Endothelial cell of umbilical vein (primary cell): ENCODE measurements at regions not wholly inside any gene's neighbourhood (a gene's known extent, or its start where the extent isn't known, plus 50 kb on each side); places are given as distances from the start of the nearest gene placed in this dataset.

Experiments
- BruUV-seq: library from RNA; stranded (reverse); fragments of 400-500 nt; replicated peaks from 2 replicates; lab custom pipeline; 2021; lab: Mats Ljungman, UMichigan
- CTCF ChIA-PET: fragments of 300-600, 350-600 bp; sonication (Branson Sonifier 250); formaldehyde crosslinking; loops from one replicate; lab custom pipeline; 2021; ENCODE audit warnings: antibody characterized with exemption, inconsistent platforms; lab: Charles Lee
- POLR2A ChIA-PET: fragments of 300-600, 350-600 bp; sonication (Branson Sonifier 250); formaldehyde crosslinking; loops from one replicate; lab custom pipeline; 2021; ENCODE audit warnings: antibody characterized with exemption, inconsistent platforms; lab: Charles Lee
- DNase-seq: peaks from one replicate; pipeline ENCODE4 v3.0.0-alpha.2; 2011; ENCODE audit warnings: low read depth, low spot score
- FAIRE-seq: peaks from 2 replicates; lab custom pipeline; 2011; peaks lifted over from hg19 to GRCh38; lab: Jason Lieb, UNC
- H2AFZ ChIP-seq: 2 replicates; pipeline ENCODE4 v1.6.0; 2012; ENCODE audit warnings: low read depth, low read length, control low read depth, inconsistent platforms
- H3K27ac ChIP-seq: 2 replicates; pipeline ENCODE4 v1.5.1; 2011; ENCODE audit warnings: low read depth, mild to moderate bottlenecking, control low read depth, low read length, moderate library complexity; ENCODE audit not compliant: insufficient read depth
- H3K27me3 ChIP-seq, 2 experiments: 2 replicates each; pipeline versions ENCODE4 v1.6.0 to v1.6.1; 2011; ENCODE audit warnings: low read length in 2 of 2, mixed read lengths in 1 of 2; ENCODE audit not compliant: control insufficient read depth in 2 of 2, insufficient read depth in 2 of 2
- H3K36me3 ChIP-seq, 2 experiments: 2 replicates in 1 of 2; 3 replicates in 1 of 2; pipeline ENCODE4 v1.5.1; 2011; ENCODE audit warnings: low read length in 2 of 2, mild to moderate bottlenecking in 1 of 2, moderate library complexity in 1 of 2; ENCODE audit not compliant: control insufficient read depth in 2 of 2, insufficient read depth in 2 of 2; ENCODE audit errors: extremely low read depth in 1 of 2
- H3K4me1 ChIP-seq: 3 replicates; pipeline ENCODE4 v1.5.1; 2011; ENCODE audit warnings: mild to moderate bottlenecking, low read length; ENCODE audit not compliant: control insufficient read depth, insufficient read depth; ENCODE audit errors: extremely low read depth
- H3K4me2 ChIP-seq: 2 replicates; pipeline ENCODE4 v1.6.1; 2011; ENCODE audit warnings: low read length, control low read depth, mixed read lengths; ENCODE audit not compliant: insufficient read depth
- H3K4me3 ChIP-seq, 3 experiments: fragments of 200-600 bp in 1 of 3; sonication (generic), shearing (Covaris generic) in 1 of 3; replicated peaks in 1 of 3; 2 replicates each; pipeline ENCODE4 v1.5.1; 2011 to 2016; ENCODE audit warnings: control low read depth in 3 of 3, low read length in 3 of 3, mild to moderate bottlenecking in 2 of 3, inconsistent platforms in 1 of 3, low read depth in 1 of 3, moderate library complexity in 1 of 3; ENCODE audit not compliant: insufficient read depth in 1 of 3
- H3K79me2 ChIP-seq: 2 replicates; pipeline ENCODE4 v1.6.0; 2012; ENCODE audit warnings: low read length, inconsistent platforms; ENCODE audit not compliant: control insufficient read depth, insufficient read depth
- H3K9ac ChIP-seq: replicated peaks from 2 replicates; pipeline ENCODE3; 2011; ENCODE audit warnings: low read length, control low read depth; ENCODE audit not compliant: insufficient read depth; ENCODE audit errors: extremely low read depth
- H3K9me1 ChIP-seq: replicated peaks from 3 replicates; pipeline ENCODE4 v1.6.0; 2011; ENCODE audit warnings: mild to moderate bottlenecking, low read length; ENCODE audit not compliant: control insufficient read depth, insufficient read depth; ENCODE audit errors: extremely low read depth
- H3K9me3 ChIP-seq: replicated peaks from 2 replicates; pipeline ENCODE4 v1.5.1; 2012; ENCODE audit warnings: low read length, inconsistent platforms; ENCODE audit not compliant: control insufficient read depth, insufficient read depth
- H4K20me1 ChIP-seq: replicated peaks from 2 replicates; pipeline ENCODE3; 2011; ENCODE audit warnings: mild to moderate bottlenecking, low read length; ENCODE audit not compliant: control insufficient read depth, insufficient read depth; ENCODE audit errors: extremely low read depth
- CTCF ChIP-seq, 2 donors: IDR thresholded peaks; 1 replicate in 1 of 2; 2 replicates in 1 of 2; pipeline ENCODE4 v1.5.1; 2011; ENCODE audit warnings: low read length in 2 of 2, mild to moderate bottlenecking in 2 of 2, moderate library complexity in 2 of 2, control low read depth in 1 of 2, inconsistent platforms in 1 of 2, low read depth in 1 of 2; ENCODE audit not compliant: insufficient read depth in 1 of 2; ENCODE audit errors: extremely low read depth in 1 of 2
- EZH2 ChIP-seq: IDR thresholded peaks from 2 replicates; pipeline ENCODE4 v1.6.1; 2012; ENCODE audit warnings: borderline replicate concordance, low read depth, mild to moderate bottlenecking, moderate library complexity, low read length, inconsistent platforms; ENCODE audit not compliant: severe bottlenecking
- FOS ChIP-seq: IDR thresholded peaks from 2 replicates; pipeline ENCODE4 v1.6.1; 2011; ENCODE audit warnings: mild to moderate bottlenecking, low read length, moderate library complexity, borderline replicate concordance; ENCODE audit not compliant: insufficient read depth
- GATA2 ChIP-seq: IDR thresholded peaks from 2 replicates; pipeline ENCODE4 v1.7.0; 2011; ENCODE audit warnings: low read depth, mild to moderate bottlenecking, moderate library complexity, mixed read lengths, low read length; ENCODE audit not compliant: insufficient read length, insufficient read depth
- JUN ChIP-seq: IDR thresholded peaks from 2 replicates; pipeline ENCODE4 v1.6.1; 2011; ENCODE audit warnings: borderline replicate concordance, low read depth; ENCODE audit not compliant: insufficient read length, insufficient read depth
- MAX ChIP-seq: IDR thresholded peaks from 2 replicates; pipeline ENCODE4 v1.6.1; 2011; ENCODE audit not compliant: insufficient read depth, insufficient read length
- MYC ChIP-seq: IDR thresholded peaks from one replicate; pipeline ENCODE4 v1.6.1; 2011; ENCODE audit warnings: mild to moderate bottlenecking, low read depth, low read length
- POLR2A ChIP-seq: IDR thresholded peaks from 2 replicates; pipeline ENCODE4 v1.6.1; 2012; ENCODE audit warnings: low read depth, mild to moderate bottlenecking, control low read depth, low read length
- POLR2AphosphoS5 ChIP-seq: IDR thresholded peaks from 2 replicates; pipeline ENCODE4 v1.6.1; 2012; ENCODE audit warnings: low read depth, mild to moderate bottlenecking, control low read depth, low read length, moderate library complexity; ENCODE audit not compliant: insufficient read depth
- dilution Hi-C: fragments of 300-500 bp; cut with MboI; formaldehyde crosslinking; loops from one replicate; pipeline ENCODE4 v1.15.0; 2019; ENCODE audit warnings: low sequenced_read_pairs; ENCODE audit not compliant: extremely low pct_ligation_motif_present
- intact Hi-C: fragments of 100-400 bp; cut with micrococcal nuclease; formaldehyde crosslinking; loops from one replicate; pipeline ENCODE4 v1.10.0; 2022

DNA sequence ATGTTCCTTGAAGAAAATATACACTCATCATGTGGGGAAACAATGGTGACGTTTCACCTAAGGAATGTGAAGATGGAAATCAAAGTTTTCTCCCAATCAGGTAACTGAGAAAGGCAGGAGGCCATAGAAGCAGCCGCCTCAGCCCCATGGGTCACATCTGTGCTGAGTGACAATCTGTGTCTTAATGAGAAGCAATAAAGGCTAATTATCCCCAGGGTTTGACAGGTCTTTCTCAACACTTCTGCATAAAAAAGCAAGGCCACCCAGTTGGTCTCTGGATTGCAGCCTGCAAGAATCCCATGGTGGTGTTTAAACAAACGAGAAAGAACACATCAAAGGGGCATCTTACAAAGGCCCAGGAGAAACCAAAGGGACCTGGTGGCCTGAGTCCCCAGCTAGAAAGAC lies 91.1 kb upstream of the TNS3 start:
- H3K27me3 ChIP-seq, result peaks cover 0 to 2% of the 10 kb centered on the region in 2 experiments
- no peak for FAIRE-seq
- intact Hi-C loops, result no loop called here

More for the DNA sequence above, 91.1 kb upstream of the TNS3 start:
- POLR2A ChIA-PET, result no interaction called here
- no peaks in the 10 kb centered on the region for H3K36me3 ChIP-seq
- H3K79me2 ChIP-seq, result no peaks in the 10 kb centered on the region
- BruUV-seq, result no TSS peak
- no peak overlapping the region for H3K4me2 ChIP-seq
- TF ChIP-seq MYC (no peak), JUN (no peak), MAX (no peak), EZH2 (no peak), GATA2 (no peak), POLR2AphosphoS5 (no peak), POLR2A (no peak), CTCF (IDR thresholded peaks at IDR 0.05; ENCODE audit: extremely low read depth in 1 of 2, insufficient read depth in 1 of 2, low read depth in 1 of 2, low read length in 2 of 2) (no peak), FOS (no peak)
- no peak for DNase-seq
- no peaks in the 10 kb centered on the region for H3K9me1 ChIP-seq
- CTCF ChIA-PET, result interaction anchor here (1.1 kb wide), 1 partner anchor 406 kb away, joined by 3 read pairs; no protein-coding TSS in a partner anchor
- no peaks in the 10 kb centered on the region for H3K9me3 ChIP-seq
- H3K27ac ChIP-seq, result no peak overlapping the region
- H3K9ac ChIP-seq, result no peak overlapping the region
- no peak overlapping the region for H3K4me3 ChIP-seq
- no peaks in the 10 kb centered on the region for H4K20me1 ChIP-seq
- H2AFZ ChIP-seq, result no peak overlapping the region
- H3K4me1 ChIP-seq, result no peaks in the 10 kb centered on the region
- dilution Hi-C loops, result no loop called here
